HT-29 (cell line): ENCODE measurements at regions not wholly inside any gene's neighbourhood (a gene's known extent, or its start where the extent isn't known, plus 50 kb on each side); places are given as distances from the start of the nearest gene placed in this dataset.

Experiments
- DNase-seq: peaks from one replicate; pipeline ENCODE4 v3.0.0-alpha.2; 2015; ENCODE audit warnings: low spot score

DNA sequence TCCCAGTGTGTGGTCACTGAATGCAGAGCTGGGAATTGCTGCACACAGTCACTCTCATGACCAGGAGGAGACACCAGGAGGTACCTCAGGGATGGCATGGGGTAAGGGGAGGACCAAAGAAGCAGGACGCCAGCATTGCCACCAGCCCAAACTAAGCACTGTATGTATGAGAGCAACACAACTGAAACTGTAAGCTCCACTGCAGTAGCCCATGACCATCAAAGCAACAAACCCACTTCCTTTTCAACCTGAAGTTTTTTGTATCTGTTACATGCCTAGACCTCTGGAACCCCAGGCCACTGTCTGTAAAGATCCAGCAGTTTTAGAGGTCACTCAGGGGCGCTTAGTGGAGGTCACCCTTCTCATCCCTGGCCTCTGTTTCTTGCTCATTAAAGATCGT is 164.3 kb downstream of the SETD4 start:
- DNase-seq = no peak

DNA sequence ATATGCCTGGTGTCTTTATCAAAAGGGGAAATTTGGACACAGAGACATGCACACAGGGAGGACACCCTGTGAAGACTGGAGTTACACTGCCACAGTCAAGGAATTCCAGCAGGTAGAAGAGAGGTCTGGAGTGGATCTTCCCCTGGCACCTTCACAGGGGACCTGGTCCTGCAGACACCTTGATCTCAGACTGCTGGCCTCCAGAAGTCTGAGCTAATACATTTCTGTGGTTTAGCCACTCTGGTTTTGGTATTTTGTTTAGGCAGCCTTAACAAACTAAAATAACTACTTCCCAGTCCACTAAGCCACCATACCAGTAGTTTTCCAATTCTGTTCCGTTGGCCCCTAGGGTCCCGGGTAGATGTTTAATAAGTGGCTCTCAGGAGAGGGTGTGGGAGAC is 164.7 kb downstream of the SETD4 start:
- no peak for DNase-seq

DNA sequence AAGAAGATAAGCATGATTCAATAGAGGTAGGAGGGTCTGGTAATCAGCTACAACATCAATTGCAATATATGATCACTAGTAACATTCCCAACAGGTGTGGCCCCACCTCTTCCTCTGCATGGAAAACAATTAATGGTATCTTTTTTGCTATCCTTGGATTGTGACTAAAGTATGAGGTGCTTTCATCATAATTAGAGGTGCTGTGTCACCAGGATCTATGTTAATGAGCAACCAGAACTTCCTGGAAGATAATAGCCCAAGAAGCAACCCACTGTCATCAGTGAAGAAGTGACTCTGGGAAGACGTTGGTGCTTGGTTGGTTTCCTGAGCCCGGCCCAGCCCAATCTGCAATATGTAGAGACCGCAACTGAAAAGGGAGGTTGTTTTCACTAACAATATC is 167.2 kb downstream of the SETD4 start:
- no peak for DNase-seq

DNA sequence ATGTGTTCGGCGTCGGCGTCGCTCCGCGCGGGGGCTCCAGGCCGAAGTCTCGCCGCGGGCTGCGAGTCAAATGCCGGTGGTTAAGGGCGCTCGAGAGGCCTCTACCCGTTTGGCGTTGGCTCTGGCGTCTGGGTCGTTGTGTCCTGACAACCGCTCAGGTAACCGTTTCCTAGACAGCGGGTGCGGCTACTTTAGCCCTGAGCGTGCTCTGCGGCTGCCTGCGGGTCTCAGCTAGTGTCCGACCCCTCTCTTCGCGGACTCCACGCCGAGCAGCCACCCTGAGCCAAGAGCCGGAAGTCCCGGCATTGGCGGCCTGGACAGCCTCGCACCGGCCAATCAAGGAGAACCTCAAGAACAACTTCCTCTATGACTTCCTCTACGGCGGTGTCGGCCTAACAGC is 173.4 kb downstream of the SETD4 start:
- DNase-seq = no peak

DNA sequence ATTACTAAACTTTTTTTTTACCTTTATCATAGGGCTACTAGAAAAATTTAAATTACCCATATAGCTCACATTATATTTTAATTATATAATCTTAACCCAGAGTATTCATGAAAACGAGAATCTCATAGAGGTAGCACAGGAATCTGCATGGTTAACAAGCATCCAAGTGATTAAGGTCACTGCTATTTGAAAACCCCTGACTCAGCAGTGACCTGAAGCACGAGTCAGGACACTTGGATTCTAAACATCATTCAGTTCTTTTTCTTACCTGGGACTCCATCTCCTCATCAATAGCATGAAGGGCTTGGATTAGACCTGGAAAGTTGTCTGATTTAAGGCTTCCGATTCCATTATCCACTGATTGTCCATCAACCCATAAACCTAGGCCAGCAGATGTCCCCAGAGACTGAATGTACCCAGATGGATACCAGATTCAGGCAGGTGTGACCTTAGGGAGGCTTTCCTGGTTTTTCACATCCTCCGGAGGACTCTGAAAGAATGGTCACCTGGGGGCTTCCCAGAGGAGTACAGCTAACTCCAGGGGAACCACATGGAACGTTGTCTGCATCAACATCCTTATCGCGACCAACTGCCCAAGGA is 174.3 kb downstream of the SETD4 start:
- peak; percentile 2 for DNase-seq

DNA sequence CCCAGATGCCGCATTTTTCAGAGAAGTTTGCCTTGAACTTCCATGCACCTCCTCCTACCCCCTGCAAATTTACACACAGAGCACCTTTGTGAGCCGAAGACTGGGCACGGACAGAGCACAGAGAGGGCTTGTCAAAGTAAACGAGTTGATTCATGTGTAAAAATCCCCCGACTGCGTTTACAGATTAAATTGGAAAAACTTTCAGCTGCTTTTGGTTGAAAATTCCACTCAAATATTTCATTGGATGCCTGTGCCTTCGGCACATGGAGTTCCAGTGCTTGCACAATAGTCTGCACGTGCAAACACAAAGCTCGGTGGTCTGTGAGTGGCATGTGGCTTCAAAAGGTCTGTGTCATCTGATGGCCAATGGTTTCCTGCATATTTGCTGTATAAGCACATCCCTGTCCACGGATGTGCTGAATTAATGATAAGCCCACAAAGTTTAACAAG is 177.5 kb downstream of the SETD4 start:
- no peak for DNase-seq

DNA sequence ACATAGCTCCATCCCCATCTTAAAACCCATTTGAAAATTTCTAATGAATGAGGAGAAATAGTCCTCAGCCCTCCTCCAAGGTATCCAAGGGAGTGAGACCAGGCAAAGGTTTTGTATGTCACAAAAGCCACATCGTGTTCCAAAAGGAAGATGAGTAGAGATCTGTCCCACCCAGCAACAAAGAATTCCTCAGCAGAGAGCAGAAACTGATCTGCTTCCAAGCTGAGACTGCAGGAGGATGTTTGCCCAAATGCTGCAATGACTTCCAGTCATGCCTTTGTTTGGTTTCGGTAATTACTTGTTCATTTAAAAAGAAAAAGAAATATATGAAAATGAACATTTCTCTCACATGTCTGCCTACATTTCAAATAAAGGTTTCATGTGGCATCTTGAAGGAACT is 186.9 kb downstream of the SETD4 start:
- no peak for DNase-seq

DNA sequence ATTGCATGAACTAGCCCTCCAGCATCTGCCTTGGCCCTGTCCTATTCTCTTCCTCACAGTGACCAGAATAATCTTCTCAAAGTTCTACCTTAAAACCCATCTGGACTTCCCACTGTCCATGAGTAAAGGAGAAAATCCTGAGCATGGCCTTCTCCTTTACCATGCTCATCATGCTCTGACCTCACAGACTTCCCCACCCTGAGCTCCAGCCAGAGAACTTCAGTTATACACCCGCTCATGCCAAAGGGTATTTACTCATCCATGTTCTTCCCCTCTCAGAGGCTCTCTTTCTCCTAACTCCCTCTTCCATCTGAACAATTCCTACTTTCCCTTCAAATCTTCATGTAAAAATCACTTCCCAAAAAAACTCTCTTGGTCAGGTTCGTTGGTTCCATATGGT is 188.4 kb downstream of the SETD4 start:
- no peak for DNase-seq

DNA sequence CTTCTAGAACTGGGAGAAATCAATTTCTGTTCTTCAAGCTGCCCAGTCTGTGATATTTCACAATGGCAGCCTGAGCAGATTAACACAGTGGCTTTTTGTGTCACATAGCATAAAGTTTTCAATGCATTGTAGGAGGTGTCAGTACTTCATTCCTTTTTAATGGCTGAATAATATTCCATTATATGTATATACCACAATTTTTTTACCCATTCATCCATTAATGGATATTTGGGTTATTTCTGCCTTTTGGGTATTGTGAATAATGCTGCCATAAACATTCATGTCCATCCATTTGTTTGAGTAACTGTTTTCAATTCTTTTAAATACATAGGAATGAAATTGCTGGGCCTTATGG is 191.5 kb downstream of the SETD4 start:
- no peak for DNase-seq

DNA sequence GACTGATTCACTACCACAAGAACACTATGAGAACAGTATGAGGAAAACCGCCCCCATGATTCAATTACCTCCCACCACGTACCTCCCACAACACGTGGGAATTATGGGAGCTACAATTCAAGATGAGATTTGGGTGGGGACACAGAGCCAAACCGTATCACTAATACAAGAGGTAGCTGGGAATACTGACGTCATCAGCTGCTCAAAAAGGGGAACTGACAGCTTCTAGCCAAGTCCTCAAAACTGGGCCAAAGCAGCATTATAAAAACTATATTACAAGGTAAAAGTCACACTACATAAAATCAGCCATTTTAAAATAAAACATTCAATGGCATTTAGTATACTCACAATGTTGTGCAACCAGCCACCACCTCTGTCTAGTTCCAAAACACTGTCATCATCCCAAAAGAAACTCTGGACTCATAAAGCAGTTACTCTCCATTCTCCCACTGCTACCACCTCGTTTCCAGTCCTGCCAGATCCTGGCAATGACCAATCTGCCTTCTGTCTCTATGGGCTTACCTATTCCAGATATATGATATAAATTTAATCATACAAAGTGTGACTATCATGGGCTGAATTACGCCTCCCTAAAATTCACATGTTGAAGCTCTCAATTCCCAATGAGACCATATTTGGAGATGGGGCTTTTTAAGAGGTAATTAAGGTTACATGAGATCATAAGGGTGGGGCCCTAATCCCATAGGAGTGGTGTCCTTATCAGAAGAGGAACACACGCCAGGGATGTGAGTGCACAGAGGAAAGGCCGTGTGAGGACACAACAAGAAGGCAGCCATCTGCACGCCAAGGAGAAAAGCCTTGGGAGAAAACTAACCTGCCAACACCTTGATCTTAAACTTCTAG is 192.1 kb downstream of the SETD4 start:
- DNase-seq = no peak

DNA sequence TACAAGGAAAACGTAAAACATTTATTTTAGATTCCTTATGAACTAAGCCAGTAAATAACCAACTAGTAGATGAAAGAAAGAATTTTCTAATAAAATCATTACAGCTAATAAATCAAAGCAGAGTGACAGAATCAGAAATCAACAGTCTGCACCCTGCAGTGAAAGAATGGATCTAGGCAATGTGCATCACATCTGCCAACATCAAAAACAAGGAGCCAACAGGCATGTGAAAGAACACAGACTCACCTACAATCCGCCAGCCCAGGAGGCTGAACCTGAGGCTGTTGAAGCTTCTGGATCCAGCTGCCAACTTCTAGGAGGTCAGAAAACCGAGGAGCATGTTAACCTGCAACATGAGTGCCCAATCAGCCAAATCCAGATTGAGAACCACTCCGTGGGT is 196.3 kb downstream of the SETD4 start:
- DNase-seq = no peak

DNA sequence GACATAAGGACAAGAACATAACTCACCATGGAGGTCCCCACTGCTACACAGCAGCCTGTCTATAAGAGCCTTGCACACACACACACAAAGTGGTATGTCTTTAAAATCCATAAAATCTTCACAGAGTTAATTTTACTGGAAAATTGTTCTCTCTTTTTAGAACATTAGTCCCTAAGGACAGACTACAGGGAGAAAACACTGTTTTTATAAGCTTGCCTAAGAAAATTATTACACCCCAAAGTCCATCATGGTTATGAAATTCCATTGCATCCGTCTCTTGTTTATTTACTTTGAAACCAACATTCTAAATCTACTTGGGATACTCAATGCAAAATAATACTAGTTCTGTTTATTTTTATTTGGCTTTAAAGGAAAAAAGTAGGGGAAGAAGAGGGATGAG is 197.4 kb downstream of the SETD4 start:
- DNase-seq = no peak

DNA sequence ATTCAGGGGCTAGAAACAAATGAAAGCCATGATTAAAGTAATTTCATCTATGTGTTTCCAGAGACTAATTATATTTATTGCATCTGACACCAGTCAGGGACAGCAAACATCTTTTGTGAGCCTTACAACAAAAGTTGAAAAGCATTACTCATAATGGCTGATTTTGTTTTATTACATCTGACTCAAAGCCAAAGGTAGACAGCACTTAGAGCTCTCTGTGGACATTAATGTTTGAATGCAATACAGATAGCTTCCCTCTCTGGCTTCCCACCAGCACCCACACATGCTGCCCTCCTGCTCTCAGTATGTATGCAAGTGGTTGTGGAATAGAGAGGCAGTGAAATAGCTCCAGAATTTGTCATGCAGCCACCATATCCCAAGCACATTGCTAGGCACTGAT is 198.7 kb downstream of the SETD4 start:
- DNase-seq = no peak

DNA sequence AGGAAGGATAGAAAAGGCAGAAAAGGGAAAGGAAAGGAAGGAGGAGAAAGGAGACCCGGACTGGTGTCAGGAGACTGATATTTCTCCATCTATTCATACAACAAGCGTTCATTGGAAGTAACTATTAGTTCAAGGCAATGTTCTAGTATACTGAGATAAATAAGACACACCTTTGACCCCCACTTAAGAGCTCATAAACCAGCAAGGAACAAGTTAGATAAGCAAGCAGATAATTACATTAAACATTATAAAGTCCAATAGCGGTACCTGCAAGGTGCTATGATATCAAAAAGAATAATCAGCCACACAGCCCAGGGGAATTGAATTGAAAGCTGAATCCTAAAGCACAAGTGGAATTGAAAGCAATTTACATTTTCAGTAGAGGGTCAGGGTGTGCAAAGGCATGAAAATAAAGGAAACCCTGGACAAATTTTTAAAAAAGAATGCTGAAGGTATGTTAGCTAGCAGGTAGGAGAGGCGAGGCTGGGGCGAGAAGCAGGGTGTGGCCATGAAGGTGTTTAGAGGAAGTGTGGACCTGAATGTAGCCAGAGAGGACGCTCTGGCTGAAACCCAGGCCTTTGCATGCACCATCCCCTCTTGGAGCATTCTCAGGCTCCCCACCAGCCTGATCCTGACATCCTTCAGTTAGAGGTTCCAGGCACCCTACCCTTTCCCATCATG is 200.0 kb downstream of the SETD4 start:
- DNase-seq = no peak

DNA sequence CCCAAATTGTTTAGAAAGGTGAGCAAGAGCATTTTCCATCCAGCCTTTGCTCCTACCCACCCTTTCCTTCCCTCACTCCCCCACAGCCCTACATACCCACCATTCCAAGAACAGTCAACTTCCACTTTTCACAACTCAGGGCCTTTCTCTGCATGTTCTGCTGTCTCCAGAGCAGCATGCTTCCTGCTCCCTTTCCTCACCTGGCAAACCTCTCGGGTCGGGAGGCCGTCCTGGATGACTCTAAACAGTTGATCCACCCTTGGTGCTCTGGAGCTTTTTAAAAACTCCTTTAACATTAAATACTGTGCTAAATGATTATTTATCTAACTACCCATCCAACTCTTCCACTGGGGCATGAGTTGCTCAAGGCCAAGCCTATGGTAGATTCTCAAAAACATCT is 200.6 kb downstream of the SETD4 start:
- DNase-seq = no peak

DNA sequence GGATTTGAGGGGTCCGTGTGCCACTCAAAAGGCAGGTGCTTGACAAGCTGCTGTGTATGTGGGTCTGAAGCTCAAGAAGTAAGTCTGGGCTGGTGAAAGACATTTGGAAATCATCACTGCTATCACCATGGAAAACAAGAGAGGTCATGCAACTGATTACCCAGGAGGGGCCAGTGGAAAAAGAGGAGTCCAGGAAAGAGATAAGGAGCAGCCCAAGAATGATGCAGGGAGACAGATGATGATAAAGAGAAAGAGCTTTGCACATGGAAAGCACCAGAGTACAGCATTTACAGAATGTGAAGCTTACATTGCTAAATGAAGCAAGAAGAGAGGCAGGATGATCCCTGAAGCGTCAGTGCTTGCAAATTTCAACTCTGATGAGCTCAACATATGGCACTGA is 203.2 kb downstream of the SETD4 start:
- no peak for DNase-seq

DNA sequence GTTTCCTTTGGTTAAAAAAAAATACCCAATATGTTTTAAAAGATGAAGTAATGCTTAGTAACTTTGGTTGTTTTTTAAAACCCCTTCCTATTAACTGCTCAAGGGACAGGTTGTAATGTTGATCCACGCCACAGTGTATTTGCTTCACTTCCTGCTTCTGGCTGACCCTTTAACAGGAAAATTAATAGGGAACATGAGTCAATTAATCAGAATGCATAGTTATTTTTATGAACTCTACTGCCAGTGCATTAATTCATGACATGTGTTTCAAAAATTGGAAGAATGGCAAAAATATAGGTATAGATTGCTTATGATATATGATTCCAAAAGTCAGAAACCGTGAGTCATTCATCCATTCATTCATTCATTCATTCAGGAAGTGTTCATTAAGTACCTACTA is 204.8 kb downstream of the SETD4 start:
- DNase-seq = no peak

DNA sequence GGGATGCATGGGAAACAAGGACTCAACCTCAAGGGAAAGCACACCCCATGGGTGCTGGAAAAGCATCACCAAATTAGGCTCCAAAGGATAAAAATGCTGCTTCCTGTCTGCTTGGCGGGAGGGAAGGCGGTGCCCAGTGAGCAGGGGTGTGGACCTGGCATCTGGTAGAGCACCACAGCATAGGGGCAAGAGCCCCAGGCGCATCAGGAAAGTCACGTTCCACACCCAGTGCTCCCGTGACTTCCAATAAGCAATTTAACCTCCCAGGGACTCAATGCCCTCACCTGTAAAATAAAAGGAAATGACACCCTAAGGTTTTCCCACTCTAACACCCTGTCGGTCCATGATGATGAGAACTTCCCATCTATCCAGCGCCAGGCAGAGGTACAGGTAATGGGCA is 206.0 kb downstream of the SETD4 start:
- DNase-seq = no peak

DNA sequence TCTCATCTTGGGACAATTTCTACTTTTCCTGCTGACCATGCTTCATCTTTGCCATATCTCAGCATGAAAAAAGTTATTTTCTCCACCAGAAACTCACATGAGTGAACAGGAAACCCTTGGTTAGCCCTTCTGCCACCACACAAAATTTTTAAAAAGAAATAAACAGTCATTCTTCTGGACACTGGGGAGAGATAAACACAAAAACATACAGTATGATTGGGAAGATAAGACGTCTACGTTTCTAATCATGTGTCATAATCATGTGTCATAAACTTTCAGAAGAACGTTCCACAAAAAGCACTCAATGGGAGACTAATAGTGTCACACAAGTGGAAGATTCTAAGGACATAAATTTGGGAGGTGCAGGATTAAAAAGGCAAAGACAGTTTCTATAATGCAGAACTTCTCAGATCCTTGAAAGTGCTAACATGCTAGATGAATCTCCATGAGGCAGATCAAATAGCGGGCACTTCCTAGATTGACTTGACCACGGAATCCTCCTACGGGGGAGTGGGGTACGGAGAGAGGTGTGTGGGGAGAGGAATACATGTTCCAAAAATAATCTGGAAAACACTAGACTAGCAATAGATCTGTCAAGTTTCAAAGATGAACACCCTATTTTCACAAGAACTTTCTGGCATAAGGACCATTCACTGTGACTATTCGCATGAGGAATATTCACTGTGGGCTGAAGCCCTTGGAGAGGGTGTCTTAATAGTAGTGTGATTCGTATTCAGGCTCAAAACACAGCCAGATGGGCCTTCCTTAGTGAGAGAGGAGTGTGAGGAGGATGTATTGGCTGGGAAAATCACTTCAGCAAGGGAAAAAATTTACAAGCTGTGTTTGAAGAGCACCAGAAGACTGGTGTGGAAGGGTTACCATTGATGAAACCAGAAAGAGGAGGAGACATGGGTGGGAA is 206.7 kb downstream of the SETD4 start:
- no peak for DNase-seq

DNA sequence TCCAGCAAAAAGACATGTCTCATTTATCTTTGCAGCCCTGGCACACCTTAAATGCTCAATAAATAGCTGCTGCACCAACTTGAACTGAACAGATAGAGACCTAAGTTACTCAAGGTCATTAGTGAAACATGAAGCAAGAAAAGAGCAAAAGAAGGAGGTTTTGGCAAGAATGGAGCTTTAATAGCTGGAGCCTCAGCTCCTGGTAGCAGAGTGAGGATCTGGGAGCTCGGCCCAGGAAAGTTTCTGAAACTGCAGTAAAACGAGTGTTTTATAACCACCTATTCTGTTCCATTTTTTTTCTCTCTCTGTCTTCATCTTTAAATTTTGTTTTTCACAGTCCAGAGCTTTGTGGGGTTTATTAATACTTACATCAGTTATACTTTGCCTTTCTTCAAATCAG is 207.5 kb downstream of the SETD4 start:
- no peak for DNase-seq

DNA sequence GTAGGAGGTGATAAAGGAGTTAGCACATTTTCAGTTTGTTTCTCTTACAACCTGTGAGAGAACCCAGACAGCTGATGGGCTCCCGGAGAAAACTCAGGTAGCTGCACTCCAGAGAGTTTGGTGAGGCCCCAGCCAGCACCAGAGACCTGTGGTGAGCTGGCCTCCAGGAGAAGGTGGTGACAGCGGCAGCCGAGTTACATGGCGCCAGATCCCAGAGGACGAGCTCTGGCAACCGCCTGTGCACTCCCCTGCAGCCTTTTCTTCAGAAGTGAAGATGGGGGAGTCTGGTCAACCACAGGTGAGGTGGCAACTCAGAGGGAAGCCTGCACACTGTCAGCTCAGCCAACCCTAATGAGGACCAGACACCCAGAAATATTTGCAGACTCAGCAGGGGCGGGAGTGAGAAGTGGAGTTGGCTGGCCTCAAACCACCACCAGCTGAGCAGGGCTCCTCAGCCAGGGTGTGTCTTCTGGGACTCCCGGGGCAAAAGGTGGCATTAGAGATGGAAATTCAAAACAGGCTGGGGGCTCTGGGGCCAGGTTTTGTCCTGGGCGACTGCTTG is 209.7 kb downstream of the SETD4 start:
- no peak for DNase-seq

DNA sequence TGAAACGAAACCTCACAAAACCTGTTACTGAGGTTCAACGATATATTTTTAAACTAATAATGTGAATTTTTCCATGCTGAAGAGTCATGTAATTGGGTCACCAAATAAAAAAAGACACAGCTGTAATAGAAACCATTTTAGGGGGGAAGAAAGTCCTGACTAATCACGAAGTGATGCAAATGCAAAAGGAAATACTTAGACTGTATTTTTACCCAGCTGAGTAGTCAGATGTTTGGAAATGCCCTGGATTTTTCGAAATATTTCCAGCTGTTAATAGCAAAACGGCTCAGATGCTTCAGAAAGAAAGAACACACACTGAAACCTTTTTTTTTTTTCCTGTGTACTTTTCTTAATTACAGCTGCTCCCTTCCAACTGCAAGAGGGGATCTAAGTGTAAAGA is 210.3 kb downstream of the SETD4 start:
- no peak for DNase-seq
